Astrocyte (in vitro differentiated cells and primary cell): ENCODE measurements at regions not wholly inside any gene's neighbourhood (a gene's known extent, or its start where the extent isn't known, plus 50 kb on each side); places are given as distances from the start of the nearest gene placed in this dataset.
"Not testable (repeated sequence)": the region's sequence is repeated elsewhere in the genome, so short reads cannot be mapped to it uniquely, and the experiment has no call there.

Experiments
- DNase-seq: peaks from one replicate; pipeline ENCODE4 v3.0.0-alpha.2; 2010; ENCODE audit warnings: low read depth
- FAIRE-seq: peaks from 2 replicates; lab custom pipeline; 2011; peaks lifted over from hg19 to GRCh38; lab: Jason Lieb, UNC
- H2AFZ ChIP-seq: 2 replicates; pipeline ENCODE4 v1.6.0; 2012; ENCODE audit warnings: low read depth, low read length, inconsistent platforms
- H3K27ac ChIP-seq: 2 replicates; pipeline ENCODE4 v1.5.1; 2011; ENCODE audit warnings: low read depth, low read length, inconsistent platforms
- H3K27me3 ChIP-seq: 2 replicates; pipeline ENCODE4 v1.6.0; 2011; ENCODE audit warnings: low read length, inconsistent platforms; ENCODE audit not compliant: insufficient read depth
- H3K36me3 ChIP-seq: 2 replicates; pipeline ENCODE4 v1.5.1; 2011; ENCODE audit warnings: low read length, inconsistent platforms; ENCODE audit not compliant: insufficient read depth
- H3K4me1 ChIP-seq: 2 replicates; pipeline ENCODE4 v1.5.1; 2011; ENCODE audit warnings: low read length, inconsistent platforms; ENCODE audit not compliant: insufficient read depth
- H3K4me2 ChIP-seq: 2 replicates; pipeline ENCODE4 v1.6.0; 2012; ENCODE audit warnings: low read length, inconsistent platforms
- H3K4me3 ChIP-seq: 2 replicates; pipeline ENCODE4 v1.5.1; 2011; ENCODE audit warnings: low read depth, mild to moderate bottlenecking, low read length, inconsistent platforms; ENCODE audit not compliant: insufficient read depth
- H3K79me2 ChIP-seq: 2 replicates; pipeline ENCODE4 v1.6.0; 2012; ENCODE audit warnings: mild to moderate bottlenecking, low read length, inconsistent platforms; ENCODE audit not compliant: insufficient read depth
- H3K9ac ChIP-seq: 2 replicates; pipeline ENCODE4 v1.6.0; 2012; ENCODE audit warnings: mild to moderate bottlenecking, low read length, inconsistent platforms
- H3K9me3 ChIP-seq: 2 replicates; pipeline ENCODE4 v1.5.1; 2012; ENCODE audit warnings: low read depth, mild to moderate bottlenecking, low read length, inconsistent platforms; ENCODE audit not compliant: insufficient read depth
- H4K20me1 ChIP-seq: 2 replicates; pipeline ENCODE4 v1.6.0; 2012; ENCODE audit warnings: low read length, inconsistent platforms; ENCODE audit not compliant: insufficient read depth
- H3K27ac Mint-ChIP-seq: one replicate; pipeline ENCODE4 v1.8.0; 2021; ENCODE audit warnings: mild to moderate bottlenecking, mixed read lengths; ENCODE audit not compliant: unreplicated experiment
- H3K27me3 Mint-ChIP-seq: one replicate; pipeline ENCODE4 v1.8.0; 2021; ENCODE audit warnings: low read depth, mixed read lengths; ENCODE audit not compliant: unreplicated experiment
- H3K36me3 Mint-ChIP-seq: one replicate; pipeline ENCODE4 v1.8.0; 2021; ENCODE audit warnings: low read depth, mixed read lengths; ENCODE audit not compliant: unreplicated experiment
- H3K4me1 Mint-ChIP-seq: one replicate; pipeline ENCODE4 v1.8.0; 2021; ENCODE audit warnings: low read depth, mixed read lengths; ENCODE audit not compliant: unreplicated experiment
- H3K4me3 Mint-ChIP-seq: one replicate; pipeline ENCODE4 v1.8.0; 2021; ENCODE audit warnings: mild to moderate bottlenecking, moderate library complexity, mixed read lengths; ENCODE audit not compliant: unreplicated experiment
- H3K9me3 Mint-ChIP-seq: one replicate; pipeline ENCODE4 v1.8.0; 2021; ENCODE audit warnings: mild to moderate bottlenecking, mixed read lengths; ENCODE audit not compliant: unreplicated experiment
- CTCF ChIP-seq: IDR thresholded peaks from 2 replicates; pipeline ENCODE4 v1.5.1; 2011; ENCODE audit warnings: low read depth, mild to moderate bottlenecking, inconsistent platforms, low read length, moderate library complexity; ENCODE audit not compliant: insufficient read depth
- EZH2 ChIP-seq: IDR thresholded peaks from 2 replicates; pipeline ENCODE4 v1.6.1; 2012; ENCODE audit warnings: mild to moderate bottlenecking, low read length, inconsistent platforms; ENCODE audit not compliant: insufficient read depth

DNA sequence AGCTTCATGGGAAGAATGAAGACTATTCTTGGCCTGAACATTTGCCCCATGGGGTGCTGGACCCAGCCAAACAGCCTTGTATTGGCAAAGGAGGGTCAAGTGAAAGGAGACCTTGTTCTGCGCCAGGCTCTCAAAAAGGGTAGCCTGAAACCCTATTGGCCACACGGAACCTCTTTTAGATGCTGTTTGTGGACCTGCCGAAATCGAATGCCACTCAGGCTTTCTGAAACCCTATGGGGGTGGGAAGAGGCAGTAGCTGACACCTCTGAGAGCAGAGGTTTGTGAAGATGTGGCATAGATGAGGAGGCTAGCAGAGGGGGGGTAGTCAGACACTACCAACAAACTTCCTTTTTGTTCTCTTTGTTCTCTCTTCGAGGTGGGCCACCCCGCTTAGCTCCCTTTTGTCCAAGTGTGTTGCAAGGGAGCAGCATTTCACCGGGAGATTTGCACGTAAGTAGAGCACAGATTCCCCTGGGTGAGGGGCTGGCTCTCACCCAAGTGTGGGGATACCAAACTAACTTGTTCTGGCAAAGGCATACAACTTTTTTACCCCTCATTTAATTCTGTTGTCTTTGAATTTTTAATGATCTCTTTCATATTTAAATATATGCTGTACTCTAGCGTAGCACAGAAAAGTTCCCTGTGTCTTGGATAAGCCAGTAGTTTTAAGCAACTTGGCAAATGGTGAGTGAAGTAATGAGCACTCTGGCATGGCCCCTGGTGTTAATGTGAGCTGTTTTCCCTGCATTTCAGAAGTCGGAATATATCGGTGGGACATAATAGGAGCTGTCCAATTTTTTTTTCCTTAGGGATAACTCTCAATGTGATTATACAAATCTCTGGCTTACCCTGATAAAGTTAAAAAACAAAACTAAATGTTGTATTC, 107.7 kb downstream of the SEPTIN7 start:
- Mint-ChIP-seq H3K36me3 (peaks cover 17% of the 10 kb centered on the region), H3K4me3 (peak overlapping the region; percentile 22), H3K9me3 (peaks cover 4% of the 10 kb centered on the region), H3K27me3 (no peaks in the 10 kb centered on the region), H3K4me1 (peaks cover 14% of the 10 kb centered on the region), H3K27ac (no peak overlapping the region)
- Histone ChIP-seq H3K4me3 (no peak overlapping the region), H3K9me3 (no peaks in the 10 kb centered on the region), H2AFZ (no peak overlapping the region), H3K4me2 (no peak overlapping the region), H3K9ac (no peak overlapping the region), H3K4me1 (no peaks in the 10 kb centered on the region), H3K36me3 (peaks cover 2% of the 10 kb centered on the region), H3K27ac (no peak overlapping the region), H4K20me1 (peaks cover 6% of the 10 kb centered on the region), H3K27me3 (no peaks in the 10 kb centered on the region), H3K79me2 (no peaks in the 10 kb centered on the region)
- no peak for TF ChIP-seq EZH2
- TF ChIP-seq CTCF: no peak
- FAIRE-seq: no peak
- no peak for DNase-seq

- no peaks in the 10 kb centered on the region for H3K27me3 Mint-ChIP-seq
- Histone ChIP-seq H3K4me3 (no peak overlapping the region), H4K20me1 (peaks cover 6% of the 10 kb centered on the region), H3K27ac (no peak overlapping the region), H3K36me3 (no peaks in the 10 kb centered on the region), H2AFZ (no peak overlapping the region), H3K4me2 (no peak overlapping the region), H3K9ac (no peak overlapping the region), H3K4me1 (no peaks in the 10 kb centered on the region), H3K27me3 (no peaks in the 10 kb centered on the region), H3K9me3 (no peaks in the 10 kb centered on the region), H3K79me2 (no peaks in the 10 kb centered on the region)
- peak; percentile 18 for DNase-seq
- no peak for FAIRE-seq
- peaks cover 19% of the 10 kb centered on the region for H3K36me3 Mint-ChIP-seq
- H3K9me3 Mint-ChIP-seq: peaks cover 4% of the 10 kb centered on the region
- TF ChIP-seq CTCF (no peak), EZH2 (no peak)
- no peak overlapping the region for H3K4me3 Mint-ChIP-seq
- H3K27ac Mint-ChIP-seq: no peak overlapping the region
- peaks cover 14% of the 10 kb centered on the region for H3K4me1 Mint-ChIP-seq
Observed at GRCh38 chr7:35909870-35910357, 109.1 kb downstream of the SEPTIN7 start.

GRCh38 chr7:35910621-35911020, 109.8 kb downstream of the SEPTIN7 start:
- not testable (repeated sequence) for H3K4me2 ChIP-seq, H3K27ac Mint-ChIP-seq, H3K4me3 ChIP-seq, H3K36me3 ChIP-seq, H3K9me3 Mint-ChIP-seq, H3K27ac ChIP-seq, H3K9ac ChIP-seq, H3K27me3 ChIP-seq, H3K4me3 Mint-ChIP-seq, DNase-seq, FAIRE-seq, H3K27me3 Mint-ChIP-seq, H3K79me2 ChIP-seq, H2AFZ ChIP-seq, H4K20me1 ChIP-seq, H3K9me3 ChIP-seq, H3K4me1 ChIP-seq
- peaks cover 19% of the 10 kb centered on the region for H3K36me3 Mint-ChIP-seq
- peaks cover 12% of the 10 kb centered on the region for H3K4me1 Mint-ChIP-seq

GRCh38 chr7:35913350-35913749, 112.5 kb downstream of the SEPTIN7 start:
- H3K4me2 ChIP-seq, H3K27me3 Mint-ChIP-seq, H3K9me3 Mint-ChIP-seq, H3K4me1 Mint-ChIP-seq, DNase-seq, H3K36me3 ChIP-seq, FAIRE-seq, H3K79me2 ChIP-seq, H3K4me3 Mint-ChIP-seq, H4K20me1 ChIP-seq, H3K27me3 ChIP-seq, H3K9me3 ChIP-seq, H3K27ac ChIP-seq, H2AFZ ChIP-seq, H3K9ac ChIP-seq, H3K27ac Mint-ChIP-seq, H3K4me3 ChIP-seq, H3K4me1 ChIP-seq: not testable (repeated sequence)
- peaks cover 17% of the 10 kb centered on the region for H3K36me3 Mint-ChIP-seq
